ENCODE measurements at regions not wholly inside any gene's neighbourhood (a gene's known extent, or its start where the extent isn't known, plus 50 kb on each side); places are given as distances from the start of the nearest gene placed in this dataset.
"Not testable (repeated sequence)": the region's sequence is repeated elsewhere in the genome, so short reads cannot be mapped to it uniquely, and the experiment has no call there.

GRCh38 chr15:24341876-24342275, 333.7 kb upstream of the NPAP1 start:
- ATAC-seq (ENCODE audit: poor library complexity); intact Hi-C loops (cut with DNase I); DNase-seq: not testable (repeated sequence)

GRCh38 chr15:24352777-24353176, 322.8 kb upstream of the NPAP1 start:
- ATAC-seq (ENCODE audit: poor library complexity); intact Hi-C loops (cut with DNase I); DNase-seq: not testable (repeated sequence)

DNA sequence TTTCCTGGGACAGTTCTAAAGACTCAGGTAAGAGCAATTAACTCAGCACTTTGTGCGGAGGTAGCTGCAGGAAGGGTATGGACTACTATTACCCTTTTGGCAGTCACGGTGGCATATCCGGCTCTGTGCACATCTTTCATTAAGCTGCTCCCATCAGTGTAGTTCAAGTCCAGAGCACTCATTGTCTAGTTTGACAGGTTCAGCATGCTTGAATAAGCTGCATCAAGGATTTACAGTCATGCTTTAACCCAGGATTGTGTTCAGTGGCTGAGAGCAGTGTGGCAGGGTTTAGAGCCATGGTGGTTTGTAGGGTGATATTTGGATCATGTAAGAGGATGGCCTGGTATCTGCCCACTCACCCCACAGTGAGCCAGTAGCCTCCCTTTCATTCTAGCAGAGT, 294.5 kb upstream of the NPAP1 start:
- intact Hi-C loops (cut with DNase I); ATAC-seq (ENCODE audit: poor library complexity); DNase-seq: not testable (repeated sequence)

- ATAC-seq (ENCODE audit: poor library complexity); intact Hi-C loops (cut with DNase I); DNase-seq: not testable (repeated sequence)
Measured at GRCh38 chr15:24385258-24385657, 290.3 kb upstream of the NPAP1 start.

- DNase-seq, result no peak
- ATAC-seq (ENCODE audit: poor library complexity), result no peak
- intact Hi-C loops (cut with DNase I), result no loop called here
Measured at GRCh38 chr15:24394303-24394702, 281.3 kb upstream of the NPAP1 start.

DNA sequence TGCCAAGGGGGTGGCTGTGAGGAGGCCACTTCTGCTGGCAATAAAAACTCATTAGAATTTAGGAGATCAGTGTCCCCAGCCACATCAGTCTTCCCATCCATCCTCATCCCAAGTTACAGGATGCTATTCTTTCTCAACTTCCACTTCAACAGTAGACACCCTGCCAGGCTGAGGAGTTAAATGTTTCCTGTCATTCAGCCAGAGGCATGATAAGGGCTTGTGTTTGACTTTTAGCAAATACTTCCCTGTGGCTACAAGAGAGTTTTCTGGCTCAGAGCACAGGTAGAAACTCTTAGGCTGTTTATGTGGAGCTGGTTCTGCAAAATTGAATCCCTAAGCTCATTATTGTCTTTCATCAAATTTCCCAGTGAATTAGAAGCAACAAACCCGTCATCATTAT, 262.9 kb upstream of the NPAP1 start:
- intact Hi-C loops (cut with DNase I); DNase-seq: not testable (repeated sequence)
- peak; percentile 49 for ATAC-seq (ENCODE audit: poor library complexity)

DNA sequence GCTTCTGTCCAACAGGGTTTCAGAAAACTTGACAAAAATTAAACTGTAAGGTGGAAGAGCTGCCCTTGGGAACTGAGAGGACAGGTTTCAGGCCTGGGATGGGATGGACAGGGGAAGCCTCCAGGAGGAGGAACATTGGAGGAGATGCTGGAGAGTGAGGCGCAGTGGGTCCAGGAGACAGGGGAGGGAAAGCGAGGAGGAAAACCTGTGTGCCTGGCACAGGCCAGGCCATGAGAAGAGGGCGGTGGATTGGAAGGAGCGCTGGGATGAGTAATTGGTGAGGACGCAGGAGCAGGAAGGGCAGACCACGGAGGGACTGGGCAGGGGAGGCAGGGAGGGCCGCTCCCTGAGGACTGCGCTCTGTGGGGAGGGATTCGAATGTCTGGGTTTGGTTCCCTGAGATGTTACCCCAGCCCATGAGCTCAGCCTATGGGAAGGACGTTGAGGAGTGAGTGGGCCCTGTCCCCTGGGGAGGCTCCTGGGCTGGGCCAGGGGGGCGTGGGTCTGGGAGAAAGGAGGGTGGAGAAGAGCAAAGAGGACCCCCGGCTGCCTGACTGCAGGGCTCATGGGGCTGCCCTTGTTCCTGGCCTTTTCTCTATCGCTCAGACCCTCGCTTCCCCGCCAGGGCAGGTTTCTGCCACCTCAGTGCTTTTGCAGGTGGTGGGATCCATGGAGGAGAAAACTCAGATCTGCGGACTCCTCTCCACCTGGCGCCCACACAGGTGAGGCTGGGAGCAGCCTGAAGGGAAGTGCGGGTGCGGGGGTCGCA, 249.1 kb upstream of the NPAP1 start:
- intact Hi-C loops (cut with DNase I); ATAC-seq (ENCODE audit: poor library complexity); DNase-seq: not testable (repeated sequence)

DNA sequence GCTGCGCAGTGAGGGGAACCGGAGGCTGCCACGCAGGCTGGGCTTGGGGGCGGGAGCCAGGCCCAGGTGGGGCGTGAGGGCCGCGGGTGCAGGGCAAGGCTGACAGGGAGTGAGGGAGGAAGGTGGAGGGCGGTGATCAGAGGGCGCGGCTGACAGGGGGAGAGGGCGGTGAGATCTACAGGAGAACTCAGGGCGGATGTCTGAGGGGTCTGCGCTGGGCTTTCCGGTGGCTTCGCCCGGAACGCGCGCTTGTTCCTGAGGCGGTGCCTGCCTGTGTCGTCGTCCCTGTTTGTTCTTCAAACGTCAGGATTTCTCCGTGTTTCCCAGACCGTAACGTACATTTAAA, 248.5 kb upstream of the NPAP1 start:
- intact Hi-C loops (cut with DNase I); DNase-seq; ATAC-seq (ENCODE audit: poor library complexity): not testable (repeated sequence)

GRCh38 chr15:24435075-24435820, 240.3 kb upstream of the NPAP1 start:
- DNase-seq; intact Hi-C loops (cut with DNase I); ATAC-seq (ENCODE audit: poor library complexity): not testable (repeated sequence)

DNA sequence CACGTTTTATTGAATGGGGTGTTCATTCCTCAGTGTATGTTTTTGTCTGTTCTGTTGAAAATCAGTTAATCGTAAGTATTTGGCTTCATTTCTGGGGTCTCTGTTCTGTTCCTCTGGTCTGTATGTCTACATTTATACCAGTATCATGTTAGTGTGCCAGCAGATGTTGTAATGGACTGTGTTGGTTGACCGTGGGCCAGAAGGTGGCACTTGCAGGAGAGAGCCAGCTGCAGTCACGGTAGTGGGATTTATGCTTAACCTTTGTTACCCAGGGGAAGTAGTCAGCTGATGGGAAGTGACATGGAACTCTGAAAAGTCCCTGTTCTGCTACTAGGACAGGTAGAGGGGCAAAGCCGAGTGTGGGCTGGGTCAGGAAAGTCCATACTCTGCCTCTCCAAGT, 238.3 kb upstream of the NPAP1 start:
- intact Hi-C loops (cut with DNase I); ATAC-seq (ENCODE audit: poor library complexity); DNase-seq: not testable (repeated sequence)

DNA sequence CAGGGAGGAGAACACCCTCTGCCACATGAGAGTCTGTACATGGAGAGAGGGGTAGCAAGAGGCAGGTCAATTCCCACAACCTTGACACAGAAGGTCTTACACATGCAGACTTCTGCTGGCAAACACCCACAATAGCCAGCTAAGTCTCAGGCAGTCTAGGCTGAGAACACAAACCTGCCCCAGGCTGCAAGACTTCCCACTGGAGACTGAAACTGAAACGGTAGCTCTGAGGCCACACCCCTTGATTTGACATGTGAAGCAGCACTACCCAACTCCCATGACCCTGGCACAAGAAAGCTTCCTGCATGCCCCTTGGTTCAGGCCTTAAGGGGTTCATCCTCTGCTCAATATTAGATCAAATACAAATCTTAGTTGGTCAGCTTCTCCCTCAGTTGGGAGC, 237.8 kb upstream of the NPAP1 start:
- intact Hi-C loops (cut with DNase I); DNase-seq; ATAC-seq (ENCODE audit: poor library complexity): not testable (repeated sequence)

DNA sequence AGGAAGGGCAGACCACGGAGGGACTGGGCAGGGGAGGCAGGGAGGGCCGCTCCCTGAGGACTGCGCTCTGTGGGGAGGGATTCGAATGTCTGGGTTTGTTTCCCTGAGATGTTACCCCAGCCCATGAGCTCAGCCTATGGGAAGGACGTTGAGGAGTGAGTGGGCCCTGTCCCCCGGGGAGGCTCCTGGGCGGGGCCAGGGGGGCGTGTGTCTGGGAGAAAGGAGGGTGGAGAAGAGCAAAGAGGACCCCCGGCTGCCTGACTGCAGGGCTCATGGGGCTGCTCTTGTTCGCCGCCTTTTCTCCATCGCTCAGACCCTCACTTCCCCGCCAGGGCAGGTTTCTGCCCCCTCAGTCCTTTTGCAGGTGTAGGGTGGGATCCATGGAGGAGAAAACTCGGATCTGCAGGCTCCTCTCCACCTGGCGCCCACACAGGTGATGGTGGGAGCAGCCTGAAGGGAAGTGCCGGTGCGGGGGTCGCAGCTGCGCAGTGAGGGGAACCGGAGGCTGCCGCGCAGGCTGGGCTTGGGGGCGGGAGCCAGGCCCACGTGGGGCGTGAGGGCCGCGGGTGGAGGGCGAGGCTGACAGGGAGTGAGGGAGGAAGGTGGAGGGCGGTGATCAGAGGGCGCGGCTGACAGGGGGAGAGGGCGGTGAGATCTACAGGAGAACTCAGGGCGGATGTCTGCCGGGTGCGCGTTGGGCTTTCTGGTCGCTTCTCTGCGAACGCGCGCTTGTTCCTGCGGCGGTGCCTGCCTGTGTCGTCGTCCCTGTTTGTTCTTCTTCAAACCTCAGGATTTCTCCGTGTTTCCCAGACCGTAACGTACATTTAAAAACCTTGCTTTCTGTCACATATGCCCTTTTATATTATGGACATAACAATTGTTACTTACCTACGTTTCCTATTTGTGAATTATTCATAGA, 198.2 kb upstream of the NPAP1 start:
- intact Hi-C loops (cut with DNase I); ATAC-seq (ENCODE audit: poor library complexity); DNase-seq: not testable (repeated sequence)

DNA sequence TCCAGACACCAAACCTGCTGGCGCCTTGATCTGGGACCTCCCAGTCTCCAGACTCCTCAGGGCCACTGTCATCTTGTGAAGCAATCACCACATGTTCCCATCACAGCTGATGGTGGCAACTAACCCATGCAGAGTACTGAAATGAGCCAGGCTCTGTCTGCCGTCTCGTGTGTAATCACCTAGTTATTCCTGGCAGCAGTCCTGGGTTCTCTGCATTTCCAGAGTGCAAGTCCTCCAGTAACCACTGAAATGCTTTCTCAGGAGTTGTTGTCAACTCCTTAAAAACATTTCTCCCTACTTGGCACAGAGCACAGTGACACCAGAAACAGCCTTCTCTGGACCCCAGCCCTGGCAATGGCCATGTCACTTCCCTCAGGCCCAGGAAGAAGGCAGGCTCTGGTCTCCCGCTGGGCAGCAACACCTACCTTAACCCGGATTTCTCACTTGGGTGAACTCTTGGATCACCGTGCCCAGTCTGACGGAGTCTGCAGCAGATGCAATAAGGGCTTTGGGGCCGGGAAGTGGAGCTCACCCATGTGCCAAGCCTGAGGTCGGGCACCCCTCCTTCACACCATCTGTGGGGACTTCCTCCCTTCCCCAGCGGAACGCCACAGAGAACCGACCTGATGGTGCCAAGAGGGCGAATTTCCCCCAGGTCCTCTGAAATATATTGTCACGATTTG, 189.5 kb upstream of the NPAP1 start:
- ATAC-seq (ENCODE audit: poor library complexity), result peak; percentile 62
- DNase-seq; intact Hi-C loops (cut with DNase I): not testable (repeated sequence)

DNA sequence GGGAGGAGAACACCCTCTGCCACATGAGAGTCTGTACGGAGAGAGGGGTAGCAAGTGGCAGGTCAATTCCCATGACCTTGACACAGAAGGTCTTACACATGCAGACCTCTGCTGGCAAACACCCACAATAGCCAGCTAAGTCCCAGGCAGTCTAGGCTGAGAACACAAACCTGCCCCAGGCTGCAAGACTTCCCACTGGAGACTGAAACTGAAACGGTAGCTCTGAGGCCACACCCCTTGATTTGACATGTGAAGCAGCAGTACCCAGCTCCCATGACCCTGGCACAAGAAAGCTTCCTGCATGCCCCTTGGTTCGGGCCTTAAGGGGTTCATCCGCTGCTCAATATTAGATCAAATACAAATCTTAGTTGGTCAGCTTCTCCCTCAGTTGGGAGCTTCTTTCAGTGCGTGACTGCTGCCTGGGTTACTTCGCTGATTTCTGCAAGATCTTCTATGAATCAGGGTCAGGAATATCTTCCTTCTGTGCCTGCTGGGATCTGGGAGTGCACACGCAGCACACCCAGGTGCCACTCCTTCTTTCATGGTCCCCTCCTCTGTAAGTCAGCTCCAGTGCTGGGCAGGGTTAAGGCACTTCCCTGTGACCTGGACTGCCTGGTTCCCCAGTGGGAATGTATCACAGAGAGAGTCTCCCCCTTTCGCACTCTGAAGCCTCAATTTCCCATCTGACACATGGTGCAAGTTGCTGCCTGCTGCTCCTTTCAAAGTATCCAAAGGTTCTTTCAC, 187.2 kb upstream of the NPAP1 start:
- DNase-seq; intact Hi-C loops (cut with DNase I); ATAC-seq (ENCODE audit: poor library complexity): not testable (repeated sequence)

DNA sequence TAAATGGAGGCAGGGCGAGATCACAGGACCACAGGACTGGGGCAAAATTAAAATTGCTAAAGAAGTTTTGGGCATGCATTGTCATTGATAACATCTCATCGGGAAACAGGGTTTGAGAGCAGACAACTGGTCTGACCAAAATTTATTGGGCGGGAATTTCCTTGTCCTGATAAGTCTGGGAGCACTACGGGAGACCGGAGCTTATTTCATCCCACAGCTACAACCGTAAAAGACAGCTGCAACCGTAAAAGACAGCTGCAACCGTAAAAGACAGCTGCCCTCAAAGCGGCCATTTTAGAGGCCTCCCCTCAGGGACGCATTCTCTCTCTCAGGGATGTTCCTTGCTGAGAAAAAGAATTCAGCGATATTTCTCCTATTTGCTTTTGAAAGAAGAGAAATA, 170.4 kb upstream of the NPAP1 start:
- intact Hi-C loops (cut with DNase I); DNase-seq; ATAC-seq (ENCODE audit: poor library complexity): not testable (repeated sequence)

- DNase-seq; intact Hi-C loops (cut with DNase I); ATAC-seq (ENCODE audit: poor library complexity): not testable (repeated sequence)
Measured at GRCh38 chr15:24509714-24510113, 165.9 kb upstream of the NPAP1 start.

DNA sequence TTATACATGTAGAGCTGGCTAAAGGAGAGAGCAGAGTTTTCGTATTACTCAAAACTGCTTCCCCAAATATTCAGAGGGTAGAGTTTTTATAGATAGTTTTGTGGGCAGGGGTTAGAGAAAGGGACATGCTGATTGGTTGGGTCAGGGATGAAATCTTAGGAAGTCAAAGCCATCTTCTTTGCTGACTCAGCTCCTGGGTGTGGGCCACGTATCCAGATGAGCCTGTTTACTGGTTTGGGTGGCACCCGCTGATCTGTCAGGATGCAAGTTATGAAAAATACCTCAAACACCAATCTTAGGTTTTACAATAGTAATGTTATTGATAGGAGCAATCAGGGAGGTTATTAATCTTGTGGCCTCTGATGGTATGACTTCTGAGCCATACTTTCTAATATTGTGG, 164.0 kb upstream of the NPAP1 start:
- ATAC-seq (ENCODE audit: poor library complexity); DNase-seq; intact Hi-C loops (cut with DNase I): not testable (repeated sequence)

Measured in Right ventricle myocardium superior (tissue), 1 donor.